Gastroesophageal sphincter (tissue), 3 donors: ENCODE measurements at regions not wholly inside any gene's neighbourhood (a gene's known extent, or its start where the extent isn't known, plus 50 kb on each side); places are given as distances from the start of the nearest gene placed in this dataset.

ENCODE experiments used
- EP300 ChIP-seq: sonication (generic); formaldehyde crosslinking; IDR thresholded peaks from one replicate; pipeline ENCODE4 v1.6.1; 2017; ENCODE audit warnings: antibody characterized with exemption, mild to moderate bottlenecking
- POLR2AphosphoS5 ChIP-seq: sonication (generic); formaldehyde crosslinking; IDR thresholded peaks from one replicate; pipeline ENCODE4 v1.6.1; 2017; ENCODE audit warnings: antibody characterized with exemption
- TF ChIP-seq, protein P1 (sequence below), 4 experiments: fragments of 200-600 bp in 2 of 4; fragments of 450-650 bp in 2 of 4; sonication (generic) in 1 of 4; IDR thresholded peaks; one replicate each; pipeline ENCODE4 v1.5.1; 2017 to 2019; ENCODE audit warnings: antibody characterized with exemption in 4 of 4, mild to moderate bottlenecking in 2 of 4, moderate library complexity in 2 of 4

GRCh38 chr1:17903386-17903785 lies 148.3 kb downstream of the ACTL8 start:
- TF ChIP-seq, protein P1, sequence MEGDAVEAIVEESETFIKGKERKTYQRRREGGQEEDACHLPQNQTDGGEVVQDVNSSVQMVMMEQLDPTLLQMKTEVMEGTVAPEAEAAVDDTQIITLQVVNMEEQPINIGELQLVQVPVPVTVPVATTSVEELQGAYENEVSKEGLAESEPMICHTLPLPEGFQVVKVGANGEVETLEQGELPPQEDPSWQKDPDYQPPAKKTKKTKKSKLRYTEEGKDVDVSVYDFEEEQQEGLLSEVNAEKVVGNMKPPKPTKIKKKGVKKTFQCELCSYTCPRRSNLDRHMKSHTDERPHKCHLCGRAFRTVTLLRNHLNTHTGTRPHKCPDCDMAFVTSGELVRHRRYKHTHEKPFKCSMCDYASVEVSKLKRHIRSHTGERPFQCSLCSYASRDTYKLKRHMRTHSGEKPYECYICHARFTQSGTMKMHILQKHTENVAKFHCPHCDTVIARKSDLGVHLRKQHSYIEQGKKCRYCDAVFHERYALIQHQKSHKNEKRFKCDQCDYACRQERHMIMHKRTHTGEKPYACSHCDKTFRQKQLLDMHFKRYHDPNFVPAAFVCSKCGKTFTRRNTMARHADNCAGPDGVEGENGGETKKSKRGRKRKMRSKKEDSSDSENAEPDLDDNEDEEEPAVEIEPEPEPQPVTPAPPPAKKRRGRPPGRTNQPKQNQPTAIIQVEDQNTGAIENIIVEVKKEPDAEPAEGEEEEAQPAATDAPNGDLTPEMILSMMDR (IDR thresholded peaks at IDR 0.05) = no peak
- no peak for TF ChIP-seq EP300
- TF ChIP-seq POLR2AphosphoS5 = no peak
